A549 (cell line): ENCODE measurements at regions not wholly inside any gene's neighbourhood (a gene's known extent, or its start where the extent isn't known, plus 50 kb on each side); places are given as distances from the start of the nearest gene placed in this dataset.
A peak's percentile ranks its signal among the peaks of the same experiment; 100 is the strongest.
"Not testable (repeated sequence)": the region's sequence is repeated elsewhere in the genome, so short reads cannot be mapped to it uniquely, and the experiment has no call there.

Experiments used
- ATAC-seq, 2 experiments: fragments of 200-7000 bp in 1 of 2; fragments of >200 bp in 1 of 2; cut with Nextera tagmentation in 1 of 2; cut with Tn5 transposase in 1 of 2; 3 replicates each; pipeline versions ENCODE4 v1.8.0 to v1.9.1; 2018 to 2020; ENCODE audit warnings: mild to moderate bottlenecking in 1 of 2, moderate library complexity in 1 of 2
- CTCF ChIA-PET: fragments of 300-600 bp; sonication (Branson Sonifier 250); formaldehyde crosslinking; extraction: SDS; loops from one replicate; lab custom pipeline; 2021; ENCODE audit warnings: antibody characterized with exemption, inconsistent platforms; lab: Yijun Ruan, JAX
- POLR2A ChIA-PET: fragments of 350-600 bp; formaldehyde crosslinking; extraction: SDS; loops from one replicate; lab custom pipeline; 2021; ENCODE audit warnings: antibody characterized with exemption, inconsistent platforms; lab: Yijun Ruan, JAX
- DNase-seq, 2 experiments: peaks; one replicate each; pipeline versions ENCODE4 v3.0.0 to v3.0.0-alpha.2; 2011 to 2016; ENCODE audit warnings: low read depth in 1 of 2, low spot score in 1 of 2
- FAIRE-seq: peaks from 2 replicates; lab custom pipeline; 2011; peaks lifted over from hg19 to GRCh38; lab: Jason Lieb, UNC
- H3K27ac ChIP-seq, 2 experiments: fragments of >200 bp; sonication (Bioruptor Twin); formaldehyde crosslinking; 3 replicates each; pipeline ENCODE4 v1.5.1; 2016 to 2017
- H3K4me1 ChIP-seq: fragments of >200 bp; sonication (Bioruptor Twin); formaldehyde crosslinking; 3 replicates; pipeline ENCODE4 v1.6.1; 2016
- H3K4me2 ChIP-seq: fragments of >200 bp; sonication (Bioruptor Twin); formaldehyde crosslinking; 3 replicates; pipeline ENCODE4 v1.6.1; 2016
- H3K4me3 ChIP-seq: fragments of >200 bp; sonication (Bioruptor Twin); formaldehyde crosslinking; 3 replicates; pipeline ENCODE4 v1.5.1; 2016
- H3K9me3 ChIP-seq: fragments of >200 bp; sonication (Bioruptor Twin); formaldehyde crosslinking; 3 replicates; pipeline ENCODE4 v1.6.1; 2016
- CBX2 ChIP-seq: fragments of 200-600 bp; sonication (generic); IDR thresholded peaks from 2 replicates; pipeline ENCODE4 v1.6.1; 2016; ENCODE audit warnings: low read depth, mild to moderate bottlenecking, borderline replicate concordance
- CEBPB ChIP-seq, 2 experiments: fragments of >200 bp in 1 of 2; sonication (Bioruptor Twin) in 1 of 2; formaldehyde crosslinking in 1 of 2; IDR thresholded peaks; 2 replicates each; pipeline ENCODE4 v1.6.1; 2012 to 2016
- CHD2 ChIP-seq: fragments of 150-350 bp; IDR thresholded peaks from 2 replicates; pipeline ENCODE4 v1.6.1; 2014; ENCODE audit warnings: low read length; ENCODE audit not compliant: partially characterized antibody
- CHD4 ChIP-seq: fragments of 200-600 bp; sonication (generic); IDR thresholded peaks from 2 replicates; pipeline ENCODE4 v1.6.1; 2016; ENCODE audit warnings: antibody characterized with exemption, mild to moderate bottlenecking, borderline replicate concordance
- EP300 ChIP-seq, 2 experiments: fragments of >200 bp; sonication (Bioruptor Twin); formaldehyde crosslinking; IDR thresholded peaks; 2 replicates in 1 of 2; 3 replicates in 1 of 2; pipeline ENCODE4 v1.6.1; 2016 to 2017
- FOSB ChIP-seq: fragments of 250-450 bp; sonication (Bioruptor Pico); IDR thresholded peaks from 2 replicates; pipeline ENCODE4 v1.5.0; 2020; ENCODE audit warnings: mild to moderate bottlenecking, moderate library complexity
- HES2 ChIP-seq: fragments of >200 bp; sonication (Bioruptor Twin); formaldehyde crosslinking; IDR thresholded peaks from 2 replicates; pipeline ENCODE4 v1.6.1; 2016
- HOXA7 ChIP-seq: fragments of 250-450 bp; sonication (Bioruptor Pico); IDR thresholded peaks from 2 replicates; pipeline ENCODE4 v1.5.0; 2020; ENCODE audit warnings: mild to moderate bottlenecking, moderate library complexity
- HOXB13 ChIP-seq: fragments of 250-450 bp; sonication (Bioruptor Pico); IDR thresholded peaks from 2 replicates; pipeline ENCODE4 v1.5.0; 2020; ENCODE audit warnings: low read depth, mild to moderate bottlenecking, moderate library complexity
- HOXB5 ChIP-seq: fragments of 250-450 bp; sonication (Bioruptor Pico); IDR thresholded peaks from 2 replicates; pipeline ENCODE4 v1.5.0; 2020; ENCODE audit warnings: mild to moderate bottlenecking, moderate library complexity
- MYC ChIP-seq: IDR thresholded peaks from 2 replicates; pipeline ENCODE4 v1.6.1; 2012; ENCODE audit warnings: mild to moderate bottlenecking, inconsistent platforms, low read length, improper control_type of control experiment, borderline replicate concordance
- NFE2L2 ChIP-seq: fragments of 150-350 bp; conservative IDR thresholded peaks from 2 replicates; pipeline ENCODE4 v1.6.1; 2014; ENCODE audit warnings: low read length
- NPAS2 ChIP-seq: fragments of 250-450 bp; sonication (Bioruptor Pico); IDR thresholded peaks from 2 replicates; pipeline ENCODE4 v1.8.0; 2022; ENCODE audit warnings: mild to moderate bottlenecking, moderate library complexity, borderline replicate concordance
- PBX3 ChIP-seq: IDR thresholded peaks from 2 replicates; pipeline ENCODE4 v1.6.1; 2012
- POLR2AphosphoS2 ChIP-seq: conservative IDR thresholded peaks from 2 replicates; pipeline ENCODE4 v1.6.1; 2012; ENCODE audit warnings: low read length, improper control_type of control experiment, inconsistent platforms
- RAD21 ChIP-seq, 2 experiments: fragments of >200 bp in 1 of 2; sonication (Bioruptor Twin) in 1 of 2; formaldehyde crosslinking in 1 of 2; IDR thresholded peaks in 1 of 2; conservative IDR thresholded peaks in 1 of 2; 2 replicates in 1 of 2; 3 replicates in 1 of 2; pipeline ENCODE4 v1.6.1; 2012 to 2018; ENCODE audit warnings: inconsistent platforms in 1 of 2
- RARB ChIP-seq: fragments of 250-450 bp; sonication (Bioruptor Pico); IDR thresholded peaks from 2 replicates; pipeline ENCODE4 v1.8.0; 2021; ENCODE audit warnings: mild to moderate bottlenecking, moderate library complexity
- RFX5 ChIP-seq: fragments of 450-650 bp; IDR thresholded peaks from 2 replicates; pipeline ENCODE4 v1.7.1; 2014; ENCODE audit warnings: antibody characterized with exemption, mild to moderate bottlenecking, moderate library complexity
- SMC3 ChIP-seq: fragments of >200 bp; sonication (Bioruptor Twin); formaldehyde crosslinking; IDR thresholded peaks from 3 replicates; pipeline ENCODE4 v1.6.1; 2018; ENCODE audit warnings: inconsistent platforms
- USF2 ChIP-seq: fragments of 450-650 bp; IDR thresholded peaks from 2 replicates; pipeline ENCODE4 v1.6.1; 2014; ENCODE audit warnings: antibody characterized with exemption
- ZFP36 ChIP-seq: fragments of 450-650 bp; IDR thresholded peaks from 2 replicates; pipeline ENCODE4 v1.6.1; 2014; ENCODE audit warnings: borderline replicate concordance; ENCODE audit not compliant: partially characterized antibody
- ZNF302 ChIP-seq: fragments of 250-450 bp; sonication (Bioruptor Pico); IDR thresholded peaks from 2 replicates; pipeline ENCODE4 v1.9.0; 2021; ENCODE audit warnings: inconsistent platforms, mild to moderate bottlenecking, moderate library complexity
- ZSCAN20 ChIP-seq: fragments of 250-450 bp; sonication (Bioruptor Pico); IDR thresholded peaks from 2 replicates; pipeline ENCODE4 v1.8.0; 2022; ENCODE audit warnings: mild to moderate bottlenecking, moderate library complexity
- WGBS: methylation state at CpG from one replicate; pipeline ENCODE4 v1.1.6; 2017; ENCODE audit errors: missing lambda C conversion rate; 5-methylcytosine and 5-hydroxymethylcytosine counted together
- TF ChIP-seq, protein P1 (sequence below): IDR thresholded peaks from 2 replicates; pipeline ENCODE4 v1.6.1; 2012
- TF ChIP-seq, protein P2 (sequence below): fragments of 200-600 bp; sonication (generic); IDR thresholded peaks from 2 replicates; pipeline ENCODE4 v1.6.1; 2016; ENCODE audit warnings: antibody characterized with exemption, mild to moderate bottlenecking, moderate library complexity
- TF ChIP-seq, protein P3 (sequence below): fragments of >200 bp; sonication (Bioruptor Twin); formaldehyde crosslinking; IDR thresholded peaks from 3 replicates; pipeline ENCODE4 v1.5.1; 2016

- DNase-seq (no peak), ATAC-seq (no peak)
- WGBS: 5% methylated on average over 2 of the region's 2 CpGs
- Histone ChIP-seq H3K4me3 (no peak overlapping the region), H3K9me3 (no peaks in the 10 kb centered on the region), H3K4me2 (no peak overlapping the region), H3K27ac (no peak overlapping the region)
- CTCF ChIA-PET: no interaction called here
- no peak for TF ChIP-seq USF2
- TF ChIP-seq PBX3: no peak
- TF ChIP-seq HES2: no peak
- no peak for TF ChIP-seq ZNF302 (CRISPR knock-in tag)
- no peak for TF ChIP-seq CHD4
- no peak for TF ChIP-seq ZSCAN20 (CRISPR knock-in tag)
- TF ChIP-seq NFE2L2: no peak
- no peak for TF ChIP-seq CHD2
- TF ChIP-seq, protein P1, sequence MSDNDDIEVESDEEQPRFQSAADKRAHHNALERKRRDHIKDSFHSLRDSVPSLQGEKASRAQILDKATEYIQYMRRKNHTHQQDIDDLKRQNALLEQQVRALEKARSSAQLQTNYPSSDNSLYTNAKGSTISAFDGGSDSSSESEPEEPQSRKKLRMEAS: no peak
- no peak for TF ChIP-seq SMC3
- TF ChIP-seq POLR2AphosphoS2: no peak
- no peak for TF ChIP-seq NPAS2 (CRISPR knock-in tag)
- no peak for TF ChIP-seq RFX5
- no peak for TF ChIP-seq RARB (CRISPR knock-in tag)
- no peak for TF ChIP-seq HOXA7 (CRISPR knock-in tag)
- TF ChIP-seq MYC: no peak
- TF ChIP-seq HOXB5 (CRISPR knock-in tag): no peak
- TF ChIP-seq, all 56 proteins: peak for 0
- POLR2A ChIA-PET: no interaction called here
- no peaks in the 10 kb centered on the region for H3K4me1 ChIP-seq
- no peak for FAIRE-seq
Measured at GRCh38 chr13:19362946-19363510, 181.4 kb upstream of the TUBA3C start.

- H3K4me3 ChIP-seq, H3K4me2 ChIP-seq, H3K4me1 ChIP-seq, POLR2A ChIA-PET, ATAC-seq, CTCF ChIA-PET, DNase-seq, FAIRE-seq, H3K9me3 ChIP-seq, H3K27ac ChIP-seq: not testable (repeated sequence)
- 79% methylated on average over 2 of the region's 2 CpGs for WGBS
Measured at GRCh38 chr13:19359697-19360096, 178.1 kb upstream of the TUBA3C start.

GRCh38 chr13:19345916-19346422 is 164.3 kb upstream of the TUBA3C start:
- no peak overlapping the region for H3K27ac ChIP-seq
- H3K4me3 ChIP-seq: no peak overlapping the region
- WGBS: 64% methylated on average over 10 of the region's 14 CpGs
- DNase-seq: peak in 1 of 2 experiments; percentile 1
- CTCF ChIA-PET: no interaction called here
- H3K4me2 ChIP-seq: no peak overlapping the region
- no peaks in the 10 kb centered on the region for H3K4me1 ChIP-seq
- POLR2A ChIA-PET: no interaction called here
- no peak for FAIRE-seq
- H3K9me3 ChIP-seq: no peaks in the 10 kb centered on the region
- no peak; a peak in 1 of 6 replicates for ATAC-seq
- TF ChIP-seq RFX5 (no peak), CEBPB (IDR thresholded peaks at IDR 0.05) (no peak), HOXB5 (CRISPR knock-in tag) (no peak), ZNF302 (CRISPR knock-in tag) (no peak), RAD21 (conservative IDR thresholded peaks at IDR 0.05 in 1 of 2, IDR thresholded peaks at IDR 0.05 in 1 of 2) (no peak), SMC3 (no peak), EP300 (IDR thresholded peaks at IDR 0.05) (no peak), FOSB (CRISPR knock-in tag) (no peak), ZFP36 (no peak), CBX2 (no peak), HOXB13 (CRISPR knock-in tag) (no peak)
- TF ChIP-seq, protein P2, sequence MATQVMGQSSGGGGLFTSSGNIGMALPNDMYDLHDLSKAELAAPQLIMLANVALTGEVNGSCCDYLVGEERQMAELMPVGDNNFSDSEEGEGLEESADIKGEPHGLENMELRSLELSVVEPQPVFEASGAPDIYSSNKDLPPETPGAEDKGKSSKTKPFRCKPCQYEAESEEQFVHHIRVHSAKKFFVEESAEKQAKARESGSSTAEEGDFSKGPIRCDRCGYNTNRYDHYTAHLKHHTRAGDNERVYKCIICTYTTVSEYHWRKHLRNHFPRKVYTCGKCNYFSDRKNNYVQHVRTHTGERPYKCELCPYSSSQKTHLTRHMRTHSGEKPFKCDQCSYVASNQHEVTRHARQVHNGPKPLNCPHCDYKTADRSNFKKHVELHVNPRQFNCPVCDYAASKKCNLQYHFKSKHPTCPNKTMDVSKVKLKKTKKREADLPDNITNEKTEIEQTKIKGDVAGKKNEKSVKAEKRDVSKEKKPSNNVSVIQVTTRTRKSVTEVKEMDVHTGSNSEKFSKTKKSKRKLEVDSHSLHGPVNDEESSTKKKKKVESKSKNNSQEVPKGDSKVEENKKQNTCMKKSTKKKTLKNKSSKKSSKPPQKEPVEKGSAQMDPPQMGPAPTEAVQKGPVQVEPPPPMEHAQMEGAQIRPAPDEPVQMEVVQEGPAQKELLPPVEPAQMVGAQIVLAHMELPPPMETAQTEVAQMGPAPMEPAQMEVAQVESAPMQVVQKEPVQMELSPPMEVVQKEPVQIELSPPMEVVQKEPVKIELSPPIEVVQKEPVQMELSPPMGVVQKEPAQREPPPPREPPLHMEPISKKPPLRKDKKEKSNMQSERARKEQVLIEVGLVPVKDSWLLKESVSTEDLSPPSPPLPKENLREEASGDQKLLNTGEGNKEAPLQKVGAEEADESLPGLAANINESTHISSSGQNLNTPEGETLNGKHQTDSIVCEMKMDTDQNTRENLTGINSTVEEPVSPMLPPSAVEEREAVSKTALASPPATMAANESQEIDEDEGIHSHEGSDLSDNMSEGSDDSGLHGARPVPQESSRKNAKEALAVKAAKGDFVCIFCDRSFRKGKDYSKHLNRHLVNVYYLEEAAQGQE: no peak
- TF ChIP-seq, protein P3, sequence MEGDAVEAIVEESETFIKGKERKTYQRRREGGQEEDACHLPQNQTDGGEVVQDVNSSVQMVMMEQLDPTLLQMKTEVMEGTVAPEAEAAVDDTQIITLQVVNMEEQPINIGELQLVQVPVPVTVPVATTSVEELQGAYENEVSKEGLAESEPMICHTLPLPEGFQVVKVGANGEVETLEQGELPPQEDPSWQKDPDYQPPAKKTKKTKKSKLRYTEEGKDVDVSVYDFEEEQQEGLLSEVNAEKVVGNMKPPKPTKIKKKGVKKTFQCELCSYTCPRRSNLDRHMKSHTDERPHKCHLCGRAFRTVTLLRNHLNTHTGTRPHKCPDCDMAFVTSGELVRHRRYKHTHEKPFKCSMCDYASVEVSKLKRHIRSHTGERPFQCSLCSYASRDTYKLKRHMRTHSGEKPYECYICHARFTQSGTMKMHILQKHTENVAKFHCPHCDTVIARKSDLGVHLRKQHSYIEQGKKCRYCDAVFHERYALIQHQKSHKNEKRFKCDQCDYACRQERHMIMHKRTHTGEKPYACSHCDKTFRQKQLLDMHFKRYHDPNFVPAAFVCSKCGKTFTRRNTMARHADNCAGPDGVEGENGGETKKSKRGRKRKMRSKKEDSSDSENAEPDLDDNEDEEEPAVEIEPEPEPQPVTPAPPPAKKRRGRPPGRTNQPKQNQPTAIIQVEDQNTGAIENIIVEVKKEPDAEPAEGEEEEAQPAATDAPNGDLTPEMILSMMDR: no peak
